ENCODE measurements at regions not wholly inside any gene's neighbourhood (a gene's known extent, or its start where the extent isn't known, plus 50 kb on each side); places are given as distances from the start of the nearest gene placed in this dataset.
A peak's percentile ranks its signal among the peaks of the same experiment; 100 is the strongest.

DNA sequence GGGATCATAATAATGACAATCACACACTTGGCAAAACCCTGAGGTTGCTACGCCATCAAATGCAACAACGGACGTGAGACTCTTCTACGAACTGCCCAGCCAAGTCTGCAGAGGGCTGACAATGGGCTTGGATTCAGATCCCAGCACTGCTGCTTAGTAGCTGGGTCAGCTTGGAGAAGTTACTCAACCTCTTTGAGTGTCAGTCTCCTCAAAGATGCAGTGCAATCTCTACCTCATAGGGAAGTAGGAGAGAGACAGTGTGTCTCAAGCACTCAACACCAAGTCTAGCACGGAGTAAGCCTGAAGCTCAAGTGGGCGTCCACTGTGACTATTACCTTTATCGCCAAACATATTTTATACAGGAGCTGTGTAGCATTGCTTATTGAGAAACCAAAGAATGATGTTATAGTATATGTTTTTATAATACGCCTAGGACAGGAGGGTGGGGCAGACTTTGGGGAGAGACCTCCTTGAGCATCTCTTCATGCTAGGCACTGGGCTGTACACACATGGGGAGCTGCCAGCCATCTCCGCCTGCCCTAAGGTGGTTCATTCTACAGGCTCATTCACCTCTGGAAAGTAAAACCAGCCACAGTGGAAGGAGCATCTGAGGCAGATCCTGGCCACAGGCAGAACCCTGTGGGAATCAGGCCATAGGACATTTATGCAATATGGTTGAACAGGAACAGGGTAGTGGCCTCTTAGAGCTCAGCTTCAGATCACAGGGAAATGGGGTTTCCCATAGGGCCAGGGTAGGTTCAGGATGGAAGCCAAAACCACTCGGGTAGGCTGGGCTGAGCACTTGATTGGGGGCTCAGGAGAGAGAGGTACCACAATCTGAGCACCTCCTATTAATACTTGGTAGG lies 160.2 kb downstream of the MRPL14 start:
- DNase-seq (ENCODE audit: low spot score): no peak

DNA sequence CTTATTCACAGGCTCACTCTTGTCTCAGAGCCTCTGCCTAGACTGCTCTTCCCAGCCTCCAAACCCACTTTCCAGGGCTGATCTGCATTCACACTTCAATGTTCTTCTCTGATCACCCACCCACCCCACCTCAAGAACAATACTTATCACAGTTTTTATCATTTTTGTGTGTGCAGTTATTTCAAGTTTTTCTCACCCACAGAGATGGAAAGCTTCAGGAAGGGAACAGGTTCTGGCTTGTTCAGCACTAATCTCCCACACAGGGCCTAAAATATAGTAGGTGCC lies 160.9 kb downstream of the MRPL14 start:
- DNase-seq (ENCODE audit: low spot score): no peak

DNA sequence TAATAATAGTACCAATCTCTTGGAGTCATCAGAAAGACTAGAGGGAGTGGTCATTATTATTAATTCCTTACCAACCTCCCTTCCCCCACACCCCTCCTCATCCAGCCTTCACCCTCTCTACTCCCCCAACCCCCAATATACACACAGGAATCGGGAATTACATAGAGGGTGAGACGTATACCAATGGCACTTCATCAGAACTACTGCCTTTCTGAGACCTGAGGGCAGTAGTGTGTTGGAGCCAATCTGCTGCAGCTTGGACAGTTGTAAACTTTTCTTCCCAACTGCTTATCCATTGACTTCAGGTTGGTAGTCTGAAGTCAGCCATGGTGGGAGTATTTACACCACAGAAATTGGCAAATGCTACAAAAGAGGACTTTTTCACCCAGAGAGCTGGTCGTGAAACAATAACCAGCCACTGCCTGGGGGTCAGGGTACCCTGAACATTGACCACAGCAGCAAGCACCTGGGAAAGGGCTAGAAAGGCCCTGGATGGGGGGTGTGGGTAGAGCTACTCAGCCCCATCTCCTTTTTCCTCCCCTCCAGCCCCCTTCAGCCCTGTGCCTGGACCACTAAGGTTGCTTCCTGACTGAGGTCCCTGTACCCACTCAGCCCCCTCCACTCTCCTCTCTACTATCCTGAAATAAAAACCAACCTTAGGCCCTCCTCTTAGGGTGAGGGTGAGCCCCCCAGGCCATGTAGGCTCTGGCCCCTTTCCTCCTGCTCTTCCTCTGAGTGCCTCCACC lies 161.5 kb downstream of the MRPL14 start:
- no peak for DNase-seq (ENCODE audit: low spot score)

DNA sequence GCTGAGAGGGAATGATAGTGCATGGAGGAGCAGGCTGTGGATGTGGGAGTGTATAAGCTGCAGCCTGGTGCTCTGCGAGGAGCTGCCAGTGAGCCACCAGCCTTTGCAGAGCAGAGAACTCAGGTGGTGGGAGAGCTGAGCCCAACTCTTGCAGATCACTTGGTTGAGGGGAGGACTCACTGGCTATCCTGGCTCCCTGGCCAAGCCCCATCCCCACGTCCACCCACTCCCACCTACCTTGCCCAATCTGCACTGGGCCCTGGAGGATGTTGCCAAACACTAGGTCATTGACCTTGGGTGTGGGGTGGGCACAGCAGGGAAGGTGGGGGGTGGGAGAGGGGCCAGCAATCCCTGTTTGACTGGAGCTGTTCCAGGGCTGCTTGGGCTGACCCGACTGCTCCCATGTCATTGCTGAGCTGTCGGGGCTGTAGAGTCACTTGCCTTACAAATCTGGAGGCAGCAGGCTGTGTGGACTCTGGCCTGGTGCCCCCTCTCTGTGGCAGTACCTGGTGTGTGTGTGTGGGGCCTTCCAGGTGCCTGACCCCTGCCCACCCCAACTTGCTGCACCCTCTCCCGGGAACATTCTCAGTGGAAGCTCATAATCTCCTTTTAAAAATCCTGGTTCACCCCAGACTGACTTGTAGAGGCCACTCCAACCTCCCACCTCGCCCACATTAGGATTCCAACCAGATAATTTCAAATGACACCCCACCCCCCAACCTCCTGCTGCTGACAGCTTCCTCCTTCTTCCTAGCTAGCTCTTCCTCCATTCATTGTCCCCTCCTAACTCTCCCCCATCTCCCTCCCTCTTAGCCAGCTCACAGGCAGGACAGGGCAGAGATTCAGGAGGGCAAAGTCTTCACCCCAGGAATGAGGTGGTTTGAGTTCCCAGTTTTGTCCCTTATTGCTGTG lies 162.3 kb downstream of the MRPL14 start:
- DNase-seq (ENCODE audit: low spot score): no peak

DNA sequence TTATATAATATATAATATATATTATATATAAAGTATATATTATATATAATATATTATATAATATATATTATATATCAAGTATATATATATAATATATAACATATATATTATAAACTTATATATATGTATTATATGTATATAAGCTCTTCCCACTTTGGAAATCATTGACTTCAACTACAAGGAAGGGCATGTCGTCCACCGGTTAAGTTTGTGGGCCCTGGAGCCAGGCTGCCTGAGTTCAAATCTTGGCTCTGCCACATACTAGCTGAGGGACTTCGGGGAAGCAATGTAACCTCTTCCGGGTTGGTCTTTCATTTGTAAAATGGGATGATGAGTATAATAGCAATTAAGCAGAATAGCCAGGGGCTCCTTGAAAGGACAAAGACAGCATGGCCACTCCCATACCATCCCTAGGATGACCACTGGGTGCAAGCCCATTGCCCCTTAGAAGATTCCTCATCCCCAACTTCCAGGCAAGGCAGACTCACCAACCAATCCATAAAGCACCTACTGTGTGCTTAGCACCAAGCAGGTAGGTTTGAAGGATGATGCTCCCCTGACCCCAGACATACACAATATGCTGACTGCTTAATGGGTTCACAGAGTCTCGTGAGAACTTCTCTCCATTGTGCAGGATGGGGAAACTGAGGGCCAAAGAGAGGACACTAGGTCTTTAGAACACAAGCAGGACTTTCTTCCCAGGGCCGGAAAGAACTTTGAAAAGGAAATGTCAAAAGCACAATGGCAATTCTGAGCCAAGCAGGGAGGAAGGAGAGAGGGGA lies 163.2 kb downstream of the MRPL14 start:
- no peak for DNase-seq (ENCODE audit: low spot score)

DNA sequence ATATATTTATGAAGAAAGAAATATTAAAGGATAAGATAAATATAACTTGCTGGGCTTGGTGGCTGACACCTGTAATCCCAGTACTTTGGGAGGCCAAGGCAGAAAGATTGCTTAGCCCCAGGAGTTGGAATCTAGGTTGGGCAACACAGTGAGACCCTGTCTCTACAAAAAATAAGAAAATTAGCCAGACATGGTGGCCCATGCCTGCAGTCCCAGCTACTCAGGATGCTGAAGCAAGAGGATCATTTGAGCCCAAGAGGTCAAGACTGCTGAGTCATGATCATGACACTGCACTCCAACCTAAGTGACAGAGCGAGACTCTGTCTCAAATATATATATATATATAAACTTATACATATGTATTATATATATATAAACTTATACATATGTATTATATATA lies 164.0 kb downstream of the MRPL14 start:
- DNase-seq (ENCODE audit: low spot score): no peak

DNA sequence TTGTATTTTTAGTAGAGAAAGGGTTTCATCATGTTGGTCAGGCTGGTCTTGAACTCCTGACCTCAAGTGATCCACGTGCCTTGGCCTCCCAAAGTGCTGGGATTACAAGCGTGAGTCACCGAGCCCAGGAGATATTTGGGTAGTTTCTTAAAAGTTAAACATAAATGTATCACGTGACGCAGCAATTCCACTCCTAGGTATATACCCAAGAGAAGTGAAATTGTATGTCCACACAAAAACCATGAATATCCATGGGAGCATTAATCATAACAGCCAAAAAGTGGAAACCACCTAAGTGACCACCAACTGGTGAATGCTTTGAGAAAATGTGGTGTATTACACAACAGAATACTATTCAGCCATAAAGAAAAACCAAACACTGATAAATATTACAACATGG lies 164.8 kb downstream of the MRPL14 start:
- no peak for DNase-seq (ENCODE audit: low spot score)

DNA sequence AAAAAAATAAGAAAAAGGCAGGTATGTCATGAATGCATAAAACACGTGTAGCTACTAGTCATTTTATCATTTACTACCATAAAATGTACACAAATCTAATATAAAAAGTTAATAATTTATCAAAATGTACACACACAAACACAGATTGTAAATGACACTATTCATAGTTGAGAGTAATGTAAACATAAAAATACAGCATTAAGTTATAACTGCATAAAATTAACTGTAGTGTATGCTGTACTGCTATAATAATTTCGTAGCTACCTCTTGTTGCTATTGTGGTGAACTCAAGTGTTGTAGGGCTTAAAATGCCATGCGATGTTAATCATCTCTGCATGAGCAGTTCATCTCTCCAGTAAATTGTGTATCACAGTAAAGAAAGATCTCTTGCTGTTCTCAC lies 170.0 kb downstream of the MRPL14 start:
- no peak for DNase-seq (ENCODE audit: low spot score)

DNA sequence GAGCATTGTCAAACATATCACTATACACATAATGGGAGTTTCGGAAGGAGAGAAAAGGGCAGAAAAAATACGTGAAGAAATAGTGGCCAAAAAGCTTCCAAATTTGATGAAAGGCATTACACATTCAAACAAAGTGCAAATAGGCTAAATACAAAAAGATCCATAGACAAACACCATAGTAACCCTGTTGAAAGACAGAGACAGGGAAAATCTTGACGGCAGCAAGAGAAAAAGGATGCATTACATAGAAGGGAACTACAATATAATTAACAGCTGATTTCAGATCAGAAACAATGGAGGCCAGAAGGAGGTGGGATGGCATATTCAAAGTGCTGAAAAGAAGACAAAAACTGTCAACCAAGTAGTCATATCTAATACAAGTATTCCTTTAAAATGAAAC lies 170.8 kb downstream of the MRPL14 start:
- DNase-seq (ENCODE audit: low spot score): no peak

DNA sequence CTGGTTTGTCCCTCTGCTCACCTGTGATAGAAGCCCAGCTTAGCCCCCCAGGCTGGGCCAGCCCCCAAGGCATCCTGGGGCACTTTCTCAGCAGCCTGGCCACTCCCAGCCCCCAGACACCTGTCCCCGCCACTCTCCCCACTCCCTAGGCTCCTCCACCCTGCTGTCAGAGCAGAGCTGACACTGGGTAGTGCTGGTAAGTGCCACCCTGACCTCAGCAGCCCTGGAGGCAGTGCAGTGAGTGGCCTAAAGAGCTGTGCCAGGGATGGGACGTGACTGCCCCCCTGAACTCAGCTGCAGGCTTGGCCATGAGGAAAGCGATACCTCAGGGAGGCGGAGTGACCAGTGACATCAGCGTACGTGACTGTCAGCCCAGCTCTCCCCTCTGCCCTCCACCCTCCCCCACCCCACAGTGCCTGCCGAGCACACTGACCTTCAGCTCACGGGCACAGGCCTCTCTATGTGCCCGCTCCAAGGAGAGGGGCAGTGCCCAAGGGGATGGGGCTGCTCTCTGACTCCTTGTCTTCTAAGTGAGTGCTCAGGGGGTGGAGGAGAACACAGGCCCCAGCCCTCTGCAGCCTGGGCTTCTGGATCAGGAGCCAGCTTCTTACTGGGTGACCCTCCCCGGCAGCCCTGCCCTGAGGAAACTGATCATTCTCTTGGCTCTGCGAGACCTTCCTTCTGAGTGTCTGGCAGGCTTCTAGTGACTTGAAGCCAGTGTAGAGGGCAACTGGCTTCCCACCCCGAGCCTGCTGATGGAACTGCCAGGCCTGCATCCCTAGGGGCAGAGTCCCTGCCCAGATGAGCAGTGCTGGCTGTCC lies 172.7 kb downstream of the MRPL14 start:
- DNase-seq (ENCODE audit: low spot score): no peak

DNA sequence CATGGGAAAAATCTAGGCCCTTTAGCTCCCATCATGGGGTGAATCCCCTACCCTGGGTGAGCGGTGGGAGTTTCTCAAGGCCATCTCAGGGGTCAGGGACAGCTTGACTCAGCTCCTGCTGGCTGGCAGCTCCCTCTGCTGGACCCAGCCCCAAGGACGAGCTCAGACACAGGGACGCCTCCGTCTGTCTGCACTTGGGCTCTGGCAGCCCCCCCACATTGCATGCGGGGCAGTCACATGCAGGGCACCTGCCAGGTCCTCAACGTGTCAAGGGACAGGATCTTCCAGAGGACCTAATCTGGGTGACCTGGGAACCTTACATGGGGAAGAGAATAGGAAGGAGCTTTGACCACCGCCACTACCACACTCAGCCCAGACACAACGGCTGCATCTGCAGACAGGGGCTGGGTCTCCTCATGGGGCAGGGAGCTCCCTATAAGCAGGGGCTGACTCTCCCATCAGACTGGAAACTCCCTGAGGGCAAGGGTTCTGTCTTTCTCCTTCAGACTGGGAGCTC lies 173.4 kb downstream of the MRPL14 start:
- DNase-seq (ENCODE audit: low spot score): no peak

DNA sequence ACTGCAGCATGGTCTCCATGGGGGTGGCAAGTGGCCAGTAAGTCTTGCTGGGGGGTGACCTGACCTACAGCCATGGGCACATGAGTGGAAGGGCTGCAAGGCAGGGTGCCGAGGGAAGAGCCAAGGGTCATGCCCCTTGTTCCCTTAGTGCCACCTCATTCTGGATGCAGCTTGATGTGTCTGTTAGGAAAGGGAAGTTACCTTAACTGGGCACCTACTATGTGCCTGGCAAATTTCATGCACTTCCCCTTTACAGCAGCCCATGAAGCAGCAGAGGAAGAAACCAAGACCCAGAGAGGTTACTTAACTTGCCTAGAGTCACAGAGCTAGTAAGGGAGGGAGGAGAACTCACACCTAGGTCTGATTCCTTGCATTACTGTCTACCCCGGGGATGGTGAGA lies 174.0 kb downstream of the MRPL14 start:
- DNase-seq (ENCODE audit: low spot score): no peak

DNA sequence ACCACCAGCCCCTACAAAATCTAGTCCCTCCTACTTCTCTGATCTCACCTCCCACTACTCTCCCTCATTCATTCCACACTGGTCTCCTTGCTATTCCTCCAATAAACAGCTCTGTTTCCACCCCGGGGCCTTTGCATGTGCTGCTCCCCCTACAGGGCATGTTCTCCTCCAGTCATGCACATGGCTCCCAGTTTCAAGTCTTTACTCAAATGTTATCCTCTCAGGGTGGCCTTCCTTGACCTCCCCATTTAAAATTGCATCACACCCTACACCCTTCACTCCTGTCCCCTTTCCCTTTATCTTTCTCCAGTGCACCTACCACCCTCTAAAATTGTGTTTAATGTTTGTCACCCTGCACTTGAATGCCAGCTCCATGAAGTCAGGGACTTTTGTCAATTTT lies 174.5 kb downstream of the MRPL14 start:
- no peak for DNase-seq (ENCODE audit: low spot score)

DNA sequence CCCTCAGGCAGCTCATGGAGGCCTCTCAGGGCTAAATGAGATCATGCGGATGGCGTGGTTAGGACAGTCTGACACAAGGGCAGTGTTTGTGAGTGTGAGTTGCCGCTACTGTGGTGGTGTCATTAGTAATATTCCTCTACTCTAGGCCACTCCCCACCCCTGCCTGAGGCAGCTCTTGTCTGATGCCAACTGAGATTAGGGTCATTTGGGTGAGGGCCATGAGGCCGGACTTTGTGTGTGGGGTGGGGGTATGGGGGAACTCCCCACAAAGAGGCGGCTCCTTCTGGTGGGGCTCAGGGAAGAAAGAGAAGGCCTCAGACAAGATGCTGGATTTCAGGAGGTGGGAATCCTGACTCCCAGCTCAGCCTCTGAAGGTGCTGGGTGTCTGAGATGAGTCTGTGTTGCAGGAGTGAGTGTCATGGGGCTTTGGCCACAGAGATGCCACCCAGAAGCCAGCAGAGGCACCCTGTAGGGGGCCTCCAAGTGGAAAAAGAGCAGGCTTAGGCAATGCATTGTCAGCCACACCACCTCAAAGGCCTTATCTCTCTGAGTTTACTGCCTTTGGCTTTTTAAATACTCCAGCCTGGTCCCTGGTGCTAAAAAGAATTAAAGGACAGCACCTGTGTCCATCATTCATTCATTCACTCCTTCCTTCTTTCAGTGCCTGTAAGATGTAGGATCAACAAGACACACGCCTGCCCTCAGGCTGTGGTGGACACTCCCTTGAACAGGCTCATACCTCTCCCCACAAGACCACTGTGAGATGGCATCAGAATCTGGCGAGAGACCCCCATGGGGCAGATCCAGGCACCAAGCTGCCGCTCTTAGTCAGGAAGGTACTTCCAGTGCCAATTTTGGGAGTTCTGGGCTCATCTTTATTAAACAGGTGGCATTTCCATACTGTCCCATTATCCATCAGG lies 175.2 kb downstream of the MRPL14 start:
- no peak for DNase-seq (ENCODE audit: low spot score)

DNA sequence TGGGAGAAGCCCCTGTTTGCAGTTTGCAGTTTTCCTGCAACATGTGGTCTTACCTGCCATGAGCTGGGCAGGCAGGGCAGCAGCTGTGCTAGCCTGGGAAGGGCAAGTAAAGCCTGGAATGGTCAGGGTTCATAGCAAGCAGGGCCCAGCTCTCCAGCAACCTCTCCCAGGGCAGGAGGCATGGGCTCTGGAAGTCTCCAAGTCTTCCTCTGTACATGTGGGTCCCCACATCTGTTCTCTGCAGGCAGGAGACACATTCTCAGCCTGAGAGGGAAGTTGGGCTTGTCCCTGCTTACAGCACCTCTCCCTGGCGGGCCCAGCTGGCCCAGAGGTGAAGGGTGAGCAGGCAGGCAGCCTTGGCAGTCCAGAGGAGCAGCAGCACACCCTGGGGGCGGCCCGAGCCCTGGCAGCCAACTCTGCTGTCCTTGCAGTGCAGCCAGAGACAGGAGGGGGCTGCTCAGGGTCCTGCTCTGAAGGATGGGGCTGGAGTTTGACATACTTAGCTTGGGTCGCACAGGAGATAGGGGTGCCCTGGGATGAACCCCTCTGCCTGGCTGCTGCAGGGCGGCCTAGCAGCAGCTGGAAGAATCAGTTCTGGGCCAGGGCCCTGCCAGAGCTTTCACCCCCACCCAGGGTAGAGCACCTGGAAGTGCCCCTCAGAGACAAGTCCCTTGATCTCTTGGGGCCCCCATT lies 176.0 kb downstream of the MRPL14 start:
- peak; percentile 53 for DNase-seq (ENCODE audit: low spot score)

DNA sequence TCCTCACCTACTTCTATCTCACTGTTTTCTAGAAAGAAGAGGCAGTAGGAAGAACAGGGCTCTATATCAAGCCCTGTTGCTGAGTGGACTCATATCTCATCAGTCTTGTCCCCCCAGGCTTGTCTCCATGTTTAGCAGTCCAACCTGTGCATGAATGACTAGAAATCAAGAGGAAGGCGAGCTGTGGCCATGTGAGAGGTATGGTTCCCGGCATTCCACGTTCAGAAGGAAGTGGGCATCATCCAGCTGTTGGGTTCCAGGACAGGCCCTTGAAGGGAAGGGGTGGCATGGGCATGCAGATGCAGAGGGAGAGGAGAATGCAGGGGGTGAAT lies 176.6 kb downstream of the MRPL14 start:
- no peak for DNase-seq (ENCODE audit: low spot score)

DNA sequence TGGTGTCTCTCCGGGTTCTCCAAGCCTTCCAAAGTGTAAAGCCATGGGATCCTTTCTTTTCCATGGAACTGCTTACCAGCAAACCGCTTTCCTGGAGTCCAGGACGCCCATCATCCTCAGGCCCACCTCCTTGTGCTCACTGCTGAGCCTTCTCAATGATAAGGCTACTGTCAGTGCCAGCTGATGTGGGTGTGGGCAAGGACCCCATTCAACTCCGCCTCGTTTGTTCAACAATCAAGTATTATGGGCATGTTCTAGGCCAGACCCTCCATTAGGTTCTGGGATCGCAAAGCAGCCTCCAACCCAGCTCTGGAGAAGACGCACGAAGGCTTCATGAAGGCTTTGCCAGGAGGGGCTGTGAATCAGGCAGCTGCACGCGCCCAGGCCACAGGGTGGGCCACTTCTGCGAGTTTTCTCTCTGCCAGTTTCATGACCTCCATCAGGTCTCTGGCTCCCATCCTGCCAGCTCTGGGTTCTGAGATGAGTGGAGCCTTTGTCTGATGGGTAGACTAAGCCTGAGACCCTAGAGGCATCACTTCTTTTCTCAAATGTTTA lies 177.1 kb downstream of the MRPL14 start:
- no peak for DNase-seq (ENCODE audit: low spot score)

DNA sequence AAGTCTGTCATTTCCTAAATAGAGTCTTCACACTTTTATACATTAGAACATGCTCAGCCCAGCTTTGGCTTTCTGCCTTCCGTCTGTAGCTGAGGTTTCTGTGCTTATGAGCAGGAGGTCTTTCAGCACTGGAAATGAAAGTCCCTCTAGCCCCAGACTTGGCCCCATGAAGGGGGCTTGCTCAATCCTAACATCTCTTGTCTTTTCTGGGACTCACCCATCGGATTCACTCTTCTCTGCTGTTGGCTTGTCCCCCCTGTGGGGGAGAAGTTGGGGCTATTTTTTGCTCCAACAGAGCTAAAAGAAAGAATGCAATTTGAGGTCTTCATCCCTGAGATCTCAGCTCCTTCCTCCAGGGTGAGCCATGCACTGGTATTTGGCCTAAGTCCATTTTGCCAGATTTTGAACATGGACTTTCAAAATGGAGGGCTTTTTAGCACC lies 177.7 kb downstream of the MRPL14 start:
- peak; percentile 36 for DNase-seq (ENCODE audit: low spot score)
